H1 (cell line): ENCODE measurements at regions not wholly inside any gene's neighbourhood (a gene's known extent, or its start where the extent isn't known, plus 50 kb on each side); places are given as distances from the start of the nearest gene placed in this dataset.

Experiments used
- CTCF ChIA-PET: fragments of 300-600 bp; sonication (Branson Sonifier 250); formaldehyde crosslinking; loops from one replicate; lab custom pipeline; 2021; ENCODE audit not compliant: partially characterized antibody; lab: Charles Lee
- POLR2A ChIA-PET: fragments of 300-600 bp; sonication (Branson Sonifier 250); formaldehyde crosslinking; loops from one replicate; lab custom pipeline; 2021; ENCODE audit warnings: inconsistent platforms; ENCODE audit not compliant: partially characterized antibody; lab: Charles Lee
- DNase-seq, 2 experiments: peaks; one replicate each; pipeline versions ENCODE4 v3.0.0 to v3.0.0-alpha.2; 2010 to 2022; ENCODE audit warnings: low spot score in 2 of 2, low read depth in 1 of 2, mixed read lengths in 1 of 2
- FAIRE-seq: peaks from 2 replicates; lab custom pipeline; 2011; peaks lifted over from hg19 to GRCh38; lab: Jason Lieb, UNC
- H2AFZ ChIP-seq: 2 replicates; pipeline ENCODE4 v1.8.1; 2012; ENCODE audit warnings: low read length, inconsistent platforms
- H2AK5ac ChIP-seq: 2 replicates; pipeline ENCODE4 v1.6.1; 2013; ENCODE audit warnings: low read depth, low read length
- H2BK120ac ChIP-seq: replicated peaks from 2 replicates; pipeline ENCODE3; 2013; ENCODE audit warnings: low read depth, low read length, inconsistent platforms
- H2BK12ac ChIP-seq: 2 replicates; pipeline ENCODE4 v1.6.1; 2013; ENCODE audit warnings: low read depth, low read length
- H2BK15ac ChIP-seq: 2 replicates; pipeline ENCODE4 v1.6.1; 2013; ENCODE audit warnings: low read length
- H2BK20ac ChIP-seq: 2 replicates; pipeline ENCODE4 v1.6.1; 2013; ENCODE audit warnings: low read length
- H2BK5ac ChIP-seq: 2 replicates; pipeline ENCODE4 v1.6.1; 2013; ENCODE audit warnings: low read depth, low read length
- H3K14ac ChIP-seq: 2 replicates; pipeline ENCODE4 v1.6.1; 2013; ENCODE audit warnings: inconsistent platforms; ENCODE audit not compliant: insufficient read length
- H3K18ac ChIP-seq: 2 replicates; pipeline ENCODE4 v1.6.1; 2013; ENCODE audit warnings: low read length; ENCODE audit errors: extremely low read depth
- H3K23ac ChIP-seq: 2 replicates; pipeline ENCODE4 v1.6.1; 2013; ENCODE audit warnings: inconsistent platforms; ENCODE audit not compliant: insufficient read length
- H3K23me2 ChIP-seq: 2 replicates; pipeline ENCODE4 v1.6.1; 2013; ENCODE audit warnings: low read depth, low read length
- H3K27ac ChIP-seq: 2 replicates; pipeline ENCODE4 v1.6.1; 2011; ENCODE audit warnings: low read depth, low read length, inconsistent platforms
- H3K27me3 ChIP-seq, 4 experiments: replicated peaks in 1 of 4; 1 replicate in 1 of 4; 2 replicates in 3 of 4; pipeline versions ENCODE4 v1.6.1 to v1.8.1; 2011 to 2013; ENCODE audit warnings: low read length in 3 of 4, mild to moderate bottlenecking in 3 of 4, inconsistent platforms in 2 of 4, mixed read lengths in 2 of 4, moderate library complexity in 1 of 4; ENCODE audit not compliant: control insufficient read depth in 3 of 4, insufficient read depth in 3 of 4; ENCODE audit errors: extremely low read depth in 1 of 4
- H3K36me3 ChIP-seq, 4 experiments: 2 replicates each; pipeline versions ENCODE4 v1.6.1 to v1.8.1; 2011 to 2013; ENCODE audit warnings: mild to moderate bottlenecking in 4 of 4, low read length in 3 of 4, moderate library complexity in 2 of 4, control low read depth in 1 of 4, inconsistent platforms in 1 of 4; ENCODE audit not compliant: insufficient read depth in 4 of 4, control insufficient read depth in 2 of 4
- H3K4ac ChIP-seq: replicated peaks from 2 replicates; pipeline ENCODE3; 2013; ENCODE audit warnings: low read length, low read depth, mixed read lengths, inconsistent platforms; ENCODE audit not compliant: insufficient read length
- H3K4me1 ChIP-seq, 4 experiments: replicated peaks in 1 of 4; 1 replicate in 1 of 4; 2 replicates in 3 of 4; pipeline versions ENCODE4 v1.6.1 to v1.8.1; 2011 to 2013; ENCODE audit warnings: low read length in 3 of 4, inconsistent platforms in 2 of 4, mixed read lengths in 1 of 4; ENCODE audit not compliant: insufficient read depth in 4 of 4, control insufficient read depth in 3 of 4
- H3K4me2 ChIP-seq, 2 experiments: 2 replicates each; pipeline versions ENCODE4 v1.6.1 to v1.8.1; 2011 to 2013; ENCODE audit warnings: low read depth in 2 of 2, low read length in 2 of 2, control low read depth in 1 of 2, inconsistent platforms in 1 of 2, mild to moderate bottlenecking in 1 of 2; ENCODE audit not compliant: insufficient read depth in 1 of 2
- H3K4me3 ChIP-seq, 4 experiments: fragments of 200-600, 300-600 bp in 1 of 4; sonication (generic), shearing (Covaris generic), sonication (Bioruptor Twin) in 1 of 4; 2 replicates each; pipeline versions ENCODE4 v1.5.1 to v1.8.1; 2011 to 2016; ENCODE audit warnings: low read length in 4 of 4, low read depth in 3 of 4, control low read depth in 2 of 4, inconsistent platforms in 2 of 4, mild to moderate bottlenecking in 2 of 4, mixed read lengths in 1 of 4, moderate library complexity in 1 of 4; ENCODE audit not compliant: insufficient read depth in 2 of 4; ENCODE audit errors: extremely low read depth in 1 of 4
- H3K56ac ChIP-seq: replicated peaks from 2 replicates; pipeline ENCODE3; 2013; ENCODE audit warnings: low read depth, mild to moderate bottlenecking, mixed read lengths, low read length, inconsistent platforms; ENCODE audit not compliant: insufficient read length
- H3K79me1 ChIP-seq: 2 replicates; pipeline ENCODE4 v1.6.1; 2013; ENCODE audit warnings: low read depth, low read length, control low read depth
- H3K79me2 ChIP-seq, 2 experiments: 2 replicates each; pipeline versions ENCODE4 v1.6.1 to v1.8.1; 2012 to 2013; ENCODE audit warnings: low read length in 2 of 2, mild to moderate bottlenecking in 2 of 2, inconsistent platforms in 1 of 2; ENCODE audit not compliant: insufficient read depth in 2 of 2, control insufficient read depth in 1 of 2
- H3K9ac ChIP-seq, 4 experiments: replicated peaks in 1 of 4; 1 replicate in 1 of 4; 2 replicates in 3 of 4; pipeline versions ENCODE4 v1.6.1 to v1.8.1; 2011 to 2013; ENCODE audit warnings: low read depth in 3 of 4, low read length in 3 of 4, control low read depth in 2 of 4, mild to moderate bottlenecking in 2 of 4, moderate library complexity in 2 of 4, inconsistent platforms in 1 of 4; ENCODE audit errors: extremely low read depth in 1 of 4
- H3K9me3 ChIP-seq, 2 experiments: 2 replicates each; pipeline versions ENCODE4 v1.6.1 to v1.8.1; 2012 to 2013; ENCODE audit warnings: mild to moderate bottlenecking in 2 of 2, moderate library complexity in 2 of 2, control low read depth in 1 of 2, inconsistent platforms in 1 of 2, low read depth in 1 of 2, low read length in 1 of 2, mixed read lengths in 1 of 2; ENCODE audit not compliant: insufficient read depth in 2 of 2
- H4K20me1 ChIP-seq, 2 experiments: replicated peaks in 1 of 2; 2 replicates each; pipeline versions ENCODE3 to v1.8.1; 2011 to 2013; ENCODE audit warnings: inconsistent platforms in 2 of 2, low read length in 2 of 2, mild to moderate bottlenecking in 1 of 2; ENCODE audit not compliant: insufficient read depth in 2 of 2, control insufficient read depth in 1 of 2
- H4K5ac ChIP-seq: 2 replicates; pipeline ENCODE4 v1.6.1; 2013; ENCODE audit warnings: low read length, low read depth, mixed read lengths, inconsistent platforms; ENCODE audit not compliant: insufficient read length
- H4K8ac ChIP-seq: 2 replicates; pipeline ENCODE4 v1.8.0; 2013; ENCODE audit warnings: mild to moderate bottlenecking, moderate library complexity, low read length, inconsistent platforms; ENCODE audit not compliant: insufficient read depth; ENCODE audit errors: extremely low read depth
- H4K91ac ChIP-seq: replicated peaks from 2 replicates; pipeline ENCODE3; 2013; ENCODE audit warnings: low read length, mixed read lengths, inconsistent platforms; ENCODE audit not compliant: insufficient read length
- CBX8 ChIP-seq: fragments of 300-800, 300-1000 bp; sonication (generic); IDR thresholded peaks from 2 replicates; pipeline ENCODE4 v1.7.1; 2016; ENCODE audit warnings: low read depth, low read length, borderline replicate concordance
- CREB1 ChIP-seq: IDR thresholded peaks from 2 replicates; pipeline ENCODE4 v1.6.1; 2012; ENCODE audit warnings: inconsistent platforms
- WGBS, 2 experiments: shearing (Covaris generic) in 1 of 2; methylation state at CpG; one replicate each; pipeline versions ENCODE4 v1.1.6 to v1.1.7; 2013 to 2015; ENCODE audit warnings: low lambda C conversion rate in 2 of 2, mixed read lengths in 2 of 2, inconsistent platforms in 1 of 2, low coverage in 1 of 2, missing lambda C conversion rate in 1 of 2; ENCODE audit not compliant: insufficient replicate concordance in 2 of 2, insufficient coverage in 1 of 2, insufficient read length in 1 of 2; ENCODE audit errors: extremely low coverage in 1 of 2, missing lambda C conversion rate in 1 of 2; 5-methylcytosine and 5-hydroxymethylcytosine counted together

DNA sequence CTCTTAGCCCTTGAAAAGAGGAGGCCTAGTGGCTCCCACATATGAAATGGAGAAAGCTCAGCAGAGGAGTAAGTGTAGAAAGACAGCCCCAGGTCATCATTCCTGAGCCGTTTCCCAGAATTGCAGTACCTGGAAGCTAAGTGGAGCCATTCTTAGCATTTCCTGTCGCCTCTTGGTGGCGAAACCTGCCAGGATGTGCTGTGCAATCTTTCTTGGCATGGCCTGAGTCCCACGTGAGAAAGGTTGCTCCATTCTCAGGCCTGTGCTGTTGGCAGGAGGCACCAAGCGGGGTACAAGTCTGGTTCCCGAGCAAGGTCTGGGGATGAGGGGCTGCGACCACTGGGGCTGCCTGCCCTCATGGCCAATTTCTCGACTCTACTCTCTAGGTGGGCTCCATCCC lies 207.2 kb upstream of the TPM1 start:
- POLR2A ChIA-PET: interaction anchor here (1.0 kb wide), 1 partner anchor 210 kb away, joined by 4 read pairs; no protein-coding TSS in a partner anchor

More for the DNA sequence above, 207.2 kb upstream of the TPM1 start:
- Histone ChIP-seq H2BK20ac (no peak overlapping the region), H3K9ac (no peak overlapping the region), H3K36me3 (no peaks in the 10 kb centered on the region; a peak in 1 of 8 replicates), H4K20me1 (no peaks in the 10 kb centered on the region), H2AFZ (no peak overlapping the region), H3K79me2 (no peaks in the 10 kb centered on the region), H2BK12ac (no peak overlapping the region), H3K79me1 (no peaks in the 10 kb centered on the region), H3K18ac (no peak overlapping the region), H3K14ac (no peak overlapping the region), H3K56ac (no peak overlapping the region), H3K23ac (no peak overlapping the region), H3K23me2 (no peaks in the 10 kb centered on the region), H3K4ac (no peak overlapping the region), H2BK120ac (no peak overlapping the region), H2BK15ac (no peak overlapping the region), H4K8ac (no peak overlapping the region), H3K4me2 (no peak overlapping the region), H3K4me1 (peaks cover 0 to 3% (median 1%) of the 10 kb centered on the region in 4 experiments; a peak in 3 of 7 replicates), H4K91ac (no peak overlapping the region), H3K9me3 (no peaks in the 10 kb centered on the region), H2BK5ac (0 out of 2 replicates have a peak overlapping the region, but pooled peaks have one; percentile 18), H4K5ac (no peak overlapping the region), H3K27ac (no peak overlapping the region), H2AK5ac (no peak overlapping the region), H3K27me3 (no peaks in the 10 kb centered on the region), H3K4me3 (no peak overlapping the region)
- CTCF ChIA-PET: interaction anchor here (2.0 kb wide), 1 partner anchor 12 kb away, joined by 6 read pairs; no protein-coding TSS in a partner anchor
- DNase-seq (no peak), FAIRE-seq (no peak)
- no peak for TF ChIP-seq CBX8
- no peak for TF ChIP-seq CREB1
- 89% methylated on average over 8 of the region's 8 CpGs; no CpG with 5 or more reads in 1 of the 2 experiments for WGBS, 2 experiments
